Mesendoderm (in vitro differentiated cells): ENCODE measurements at regions not wholly inside any gene's neighbourhood (a gene's known extent, or its start where the extent isn't known, plus 50 kb on each side); places are given as distances from the start of the nearest gene placed in this dataset.

Experiments used
- DNase-seq: peaks from one replicate; pipeline ENCODE4 v3.0.0; 2013
- H2AK5ac ChIP-seq: 2 replicates; pipeline ENCODE4 v1.6.1; 2013; ENCODE audit warnings: low read length, inconsistent platforms
- H2BK120ac ChIP-seq: 2 replicates; pipeline ENCODE4 v1.6.1; 2013; ENCODE audit warnings: low read depth, mild to moderate bottlenecking, low read length, moderate library complexity, mixed read lengths
- H2BK15ac ChIP-seq: replicated peaks from 2 replicates; pipeline ENCODE4 v1.6.1; 2013; ENCODE audit warnings: low read depth, mild to moderate bottlenecking, moderate library complexity
- H2BK5ac ChIP-seq: 2 replicates; pipeline ENCODE4 v1.6.1; 2013; ENCODE audit warnings: low read length, inconsistent platforms
- H3K18ac ChIP-seq: 2 replicates; pipeline ENCODE4 v1.6.1; 2013; ENCODE audit warnings: mild to moderate bottlenecking, low read length, mixed read lengths
- H3K23ac ChIP-seq: one replicate; pipeline ENCODE4 v1.6.1; 2013; ENCODE audit warnings: low read length
- H3K27ac ChIP-seq: 2 replicates; pipeline ENCODE4 v1.5.1; 2013; ENCODE audit warnings: low read depth, mild to moderate bottlenecking, inconsistent platforms, low read length, moderate library complexity
- H3K27me3 ChIP-seq: 2 replicates; pipeline ENCODE4 v1.6.1; 2013; ENCODE audit warnings: low read length, control low read depth, mild to moderate bottlenecking, inconsistent platforms; ENCODE audit not compliant: insufficient read depth, poor library complexity
- H3K36me3 ChIP-seq: 2 replicates; pipeline ENCODE4 v1.6.1; 2013; ENCODE audit warnings: low read length, inconsistent platforms; ENCODE audit not compliant: control insufficient read depth, insufficient read depth
- H3K4ac ChIP-seq: one replicate; pipeline ENCODE4 v1.6.1; 2013; ENCODE audit warnings: low read depth, mild to moderate bottlenecking, low read length, moderate library complexity
- H3K4me1 ChIP-seq: 2 replicates; pipeline ENCODE4 v1.6.1; 2013; ENCODE audit warnings: low read depth, low read length, inconsistent platforms; ENCODE audit not compliant: control insufficient read depth
- H3K4me2 ChIP-seq: 2 replicates; pipeline ENCODE4 v1.6.1; 2013; ENCODE audit warnings: low read length
- H3K4me3 ChIP-seq: 2 replicates; pipeline ENCODE4 v1.5.1; 2013; ENCODE audit warnings: mild to moderate bottlenecking, low read length
- H3K56ac ChIP-seq: one replicate; pipeline ENCODE4 v1.6.1; 2013; ENCODE audit warnings: low read length
- H3K79me1 ChIP-seq: 2 replicates; pipeline ENCODE4 v1.6.1; 2013; ENCODE audit warnings: low read length, inconsistent platforms
- H3K79me2 ChIP-seq: 2 replicates; pipeline ENCODE4 v1.6.1; 2013; ENCODE audit warnings: mild to moderate bottlenecking, low read length; ENCODE audit not compliant: control insufficient read depth, insufficient read depth
- H3K9ac ChIP-seq: 2 replicates; pipeline ENCODE4 v1.6.1; 2013; ENCODE audit warnings: low read length, inconsistent platforms
- H4K5ac ChIP-seq: one replicate; pipeline ENCODE4 v1.6.1; 2013; ENCODE audit warnings: low read length
- H4K8ac ChIP-seq: one replicate; pipeline ENCODE4 v1.6.1; 2013; ENCODE audit warnings: low read depth, mild to moderate bottlenecking, control low read depth, low read length, moderate library complexity
- WGBS: extraction: QIAGEN DNeasy Blood & Tissue Kit; methylation state at CpG from one replicate; pipeline ENCODE4 v1.1.7; 2013; ENCODE audit warnings: low lambda C conversion rate, missing lambda C conversion rate; ENCODE audit not compliant: insufficient coverage; ENCODE audit errors: extremely low coverage; 5-methylcytosine and 5-hydroxymethylcytosine counted together

DNA sequence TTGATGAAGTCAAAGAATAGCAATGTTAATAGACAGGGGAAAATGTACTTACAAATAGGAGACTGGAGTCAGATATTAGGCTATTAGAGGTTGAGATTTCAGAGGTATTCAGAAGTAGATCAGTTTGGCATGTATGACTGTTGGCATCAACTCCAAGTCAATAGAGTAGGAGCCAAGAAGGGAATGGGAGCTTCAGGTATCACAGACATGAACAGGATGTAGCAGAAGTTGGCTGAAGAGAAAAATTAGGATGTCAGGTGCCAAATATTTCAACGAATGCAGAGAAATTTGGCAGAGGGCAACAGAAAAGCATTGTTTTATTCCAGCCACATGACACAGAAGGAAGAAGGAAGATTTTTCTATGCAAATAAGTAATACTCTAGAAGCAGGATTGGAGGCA is 69.7 kb downstream of the GLYATL1 start:
- Histone ChIP-seq H3K23ac (no peak overlapping the region), H3K36me3 (no peaks in the 10 kb centered on the region), H3K9ac (no peak overlapping the region), H2AK5ac (no peak overlapping the region), H3K4ac (no peak overlapping the region), H2BK120ac (no peak overlapping the region), H3K4me2 (no peak overlapping the region), H4K5ac (no peak overlapping the region), H3K56ac (no peak overlapping the region), H3K27me3 (no peaks in the 10 kb centered on the region), H3K79me1 (no peaks in the 10 kb centered on the region), H3K18ac (no peak overlapping the region), H3K27ac (no peak overlapping the region), H4K8ac (no peak overlapping the region), H2BK15ac (no peak overlapping the region), H3K4me1 (peaks cover 2% of the 10 kb centered on the region), H3K4me3 (no peak overlapping the region), H2BK5ac (no peak overlapping the region), H3K79me2 (no peaks in the 10 kb centered on the region)
- no CpG with 5 or more reads among the region's 1 CpG for WGBS
- no peak for DNase-seq

DNA sequence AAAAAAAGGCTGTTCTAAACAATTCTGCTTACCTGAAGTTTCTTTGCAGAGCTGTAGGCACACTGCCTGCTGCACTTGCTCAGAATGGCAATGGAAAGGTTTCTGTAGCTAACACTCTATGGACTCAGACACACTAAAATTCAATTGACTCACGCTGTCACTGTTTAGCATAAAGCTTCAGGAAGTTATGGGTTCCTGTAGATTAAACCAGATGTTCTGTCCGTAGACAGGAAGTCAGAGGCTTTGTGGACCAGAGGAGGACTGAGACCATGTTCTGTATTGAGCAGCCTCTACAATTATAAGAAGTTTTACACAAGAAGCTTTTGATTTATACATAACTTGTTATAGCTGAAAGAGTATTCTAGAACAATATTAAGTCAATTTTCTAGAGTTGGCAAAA is 70.4 kb downstream of the GLYATL1 start:
- Histone ChIP-seq H3K4me3 (no peak overlapping the region), H4K8ac (no peak overlapping the region), H2BK5ac (no peak overlapping the region), H3K18ac (no peak overlapping the region), H3K4me2 (no peak overlapping the region), H2BK120ac (no peak overlapping the region), H3K56ac (no peak overlapping the region), H4K5ac (no peak overlapping the region), H2BK15ac (no peak overlapping the region), H3K27ac (no peak overlapping the region), H3K23ac (no peak overlapping the region), H3K4ac (no peak overlapping the region), H3K27me3 (no peaks in the 10 kb centered on the region), H3K36me3 (no peaks in the 10 kb centered on the region), H3K4me1 (peaks cover 2% of the 10 kb centered on the region), H3K79me2 (no peaks in the 10 kb centered on the region), H3K9ac (no peak overlapping the region), H3K79me1 (no peaks in the 10 kb centered on the region), H2AK5ac (no peak overlapping the region)
- DNase-seq = no peak
- no CpG with 5 or more reads among the region's 2 CpGs for WGBS

DNA sequence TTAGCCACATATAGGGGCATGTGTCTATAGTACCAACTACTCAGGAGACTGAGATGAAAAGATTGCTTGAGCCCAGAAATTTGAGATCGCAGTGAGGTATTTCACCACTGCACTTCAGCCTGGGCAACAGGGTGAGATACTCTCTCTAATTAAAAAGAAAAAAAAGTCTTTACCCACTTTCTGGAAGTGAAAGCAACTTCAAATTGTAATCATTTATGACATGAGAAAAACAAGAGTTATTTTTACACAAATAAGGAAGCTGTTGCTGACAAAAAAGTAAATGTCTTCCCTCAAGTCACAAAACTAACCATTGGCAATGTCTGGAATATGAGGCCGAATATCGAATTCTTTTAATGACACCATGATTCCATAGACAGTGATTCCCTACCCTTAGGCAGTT is 71.4 kb downstream of the GLYATL1 start:
- H4K8ac ChIP-seq = no peak overlapping the region
- no peaks in the 10 kb centered on the region for H3K79me2 ChIP-seq
- peaks cover 2% of the 10 kb centered on the region for H3K4me1 ChIP-seq
- no CpG with 5 or more reads among the region's 3 CpGs for WGBS
- no peak overlapping the region for H2BK5ac ChIP-seq
- no peak overlapping the region for H2BK15ac ChIP-seq
- no peak overlapping the region for H2AK5ac ChIP-seq
- no peak overlapping the region for H4K5ac ChIP-seq
- H3K9ac ChIP-seq = no peak overlapping the region
- no peak overlapping the region for H3K56ac ChIP-seq
- H3K18ac ChIP-seq = no peak overlapping the region
- no peaks in the 10 kb centered on the region for H3K79me1 ChIP-seq
- no peaks in the 10 kb centered on the region for H3K36me3 ChIP-seq
- DNase-seq = no peak
- H3K4me3 ChIP-seq = no peak overlapping the region
- H3K4me2 ChIP-seq = no peak overlapping the region
- no peak overlapping the region for H3K27ac ChIP-seq
- H3K23ac ChIP-seq = no peak overlapping the region
- H2BK120ac ChIP-seq = no peak overlapping the region
- no peak overlapping the region for H3K4ac ChIP-seq
- H3K27me3 ChIP-seq = no peaks in the 10 kb centered on the region

DNA sequence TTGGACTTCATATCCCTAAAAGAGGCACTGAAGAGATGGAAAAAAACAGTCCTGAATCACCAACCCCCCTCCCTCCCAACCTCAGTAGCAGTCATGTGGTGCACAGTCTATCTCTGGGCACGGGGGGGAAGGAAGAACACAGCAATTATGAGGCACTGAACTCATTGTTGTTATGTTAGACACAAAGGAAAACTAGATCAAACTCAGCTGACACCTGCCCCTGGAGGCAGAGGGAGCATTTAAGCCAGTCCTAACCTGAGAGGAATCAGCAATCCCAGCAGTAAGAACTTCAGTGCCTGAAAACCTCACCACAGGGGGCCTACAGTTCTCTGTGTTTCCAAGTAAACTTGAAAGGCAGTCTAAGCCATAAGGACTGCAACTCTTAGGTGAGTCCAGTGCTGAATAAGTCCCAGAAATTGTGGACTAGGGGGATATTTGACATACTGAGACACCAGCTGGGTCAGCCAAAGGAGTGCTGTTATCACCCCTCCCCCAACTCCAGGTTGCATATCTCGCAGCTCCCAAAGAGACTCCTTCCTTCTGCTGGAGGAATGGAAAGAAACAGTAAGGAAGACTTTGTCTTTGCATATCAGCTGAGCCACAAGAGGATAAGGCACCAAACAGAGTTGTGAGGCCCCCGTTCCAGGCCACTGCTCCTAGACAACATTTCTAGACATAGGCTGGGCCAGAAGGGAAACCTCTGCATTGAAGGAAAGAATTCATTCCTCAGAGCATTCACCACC is 72.5 kb downstream of the GLYATL1 start:
- H3K56ac ChIP-seq = peak overlapping the region; percentile 53
- no peak overlapping the region for H3K23ac ChIP-seq
- no peak overlapping the region for H2BK120ac ChIP-seq
- no peak overlapping the region for H4K5ac ChIP-seq
- H2BK15ac ChIP-seq = no peak overlapping the region
- H2BK5ac ChIP-seq = no peak overlapping the region
- H3K9ac ChIP-seq = no peak overlapping the region
- no peak overlapping the region for H3K18ac ChIP-seq
- no peak overlapping the region for H3K4me3 ChIP-seq
- H3K79me2 ChIP-seq = no peaks in the 10 kb centered on the region
- no peak overlapping the region for H3K27ac ChIP-seq
- no peak overlapping the region for H3K4me2 ChIP-seq
- WGBS = no CpG with 5 or more reads among the region's 3 CpGs
- H3K27me3 ChIP-seq = no peaks in the 10 kb centered on the region
- H3K4ac ChIP-seq = no peak overlapping the region
- H3K4me1 ChIP-seq = peaks cover 2% of the 10 kb centered on the region
- H2AK5ac ChIP-seq = no peak overlapping the region
- no peaks in the 10 kb centered on the region for H3K36me3 ChIP-seq
- H3K79me1 ChIP-seq = no peaks in the 10 kb centered on the region
- H4K8ac ChIP-seq = no peak overlapping the region
- DNase-seq = peak; percentile 85

GRCh38 chr11:59012398-59013265 is 73.3 kb downstream of the GLYATL1 start:
- no peaks in the 10 kb centered on the region for H3K36me3 ChIP-seq
- H3K27me3 ChIP-seq = no peaks in the 10 kb centered on the region
- no peak overlapping the region for H2BK5ac ChIP-seq
- H3K79me2 ChIP-seq = no peaks in the 10 kb centered on the region
- H3K4ac ChIP-seq = no peak overlapping the region
- no peak overlapping the region for H2BK120ac ChIP-seq
- H3K23ac ChIP-seq = no peak overlapping the region
- H3K4me3 ChIP-seq = no peak overlapping the region
- no peak overlapping the region for H4K8ac ChIP-seq
- H3K79me1 ChIP-seq = no peaks in the 10 kb centered on the region
- no peak overlapping the region for H2AK5ac ChIP-seq
- H3K9ac ChIP-seq = no peak overlapping the region
- H4K5ac ChIP-seq = no peak overlapping the region
- DNase-seq = peak; percentile 1
- no CpG with 5 or more reads among the region's 4 CpGs for WGBS
- H3K4me1 ChIP-seq = peaks cover 2% of the 10 kb centered on the region
- no peak overlapping the region for H3K27ac ChIP-seq
- H2BK15ac ChIP-seq = no peak overlapping the region
- H3K56ac ChIP-seq = no peak overlapping the region
- H3K18ac ChIP-seq = peak overlapping the region; percentile 14
- no peak overlapping the region for H3K4me2 ChIP-seq
